Renal pelvis (tissue), 1 donor: ENCODE measurements at regions not wholly inside any gene's neighbourhood (a gene's known extent, or its start where the extent isn't known, plus 50 kb on each side); places are given as distances from the start of the nearest gene placed in this dataset.
A peak's percentile ranks its signal among the peaks of the same experiment; 100 is the strongest.
"Not testable (repeated sequence)": the region's sequence is repeated elsewhere in the genome, so short reads cannot be mapped to it uniquely, and the experiment has no call there.

Source experiments
- DNase-seq: peaks from one replicate; pipeline ENCODE4 v3.0.0-alpha.2; 2013

DNA sequence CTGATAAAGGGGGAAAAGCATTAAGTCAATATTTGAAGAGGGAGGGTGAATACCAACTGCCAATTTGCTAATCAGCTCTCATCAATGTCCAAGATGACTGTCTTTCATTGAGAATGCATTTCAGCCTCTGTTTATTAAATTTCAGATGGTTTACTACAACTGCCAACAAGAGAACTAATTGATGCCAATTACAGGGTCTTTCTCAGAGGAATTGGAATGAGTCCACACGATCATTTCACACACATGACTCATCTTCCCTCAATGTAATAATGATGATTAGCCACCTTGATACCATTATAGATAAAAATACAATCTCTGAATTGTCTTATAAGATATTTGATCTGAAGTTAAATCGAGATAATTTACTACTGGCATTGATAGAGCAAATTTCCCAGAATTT, 1274.4 kb downstream of the ROBO2 start:
- no peak for DNase-seq

DNA sequence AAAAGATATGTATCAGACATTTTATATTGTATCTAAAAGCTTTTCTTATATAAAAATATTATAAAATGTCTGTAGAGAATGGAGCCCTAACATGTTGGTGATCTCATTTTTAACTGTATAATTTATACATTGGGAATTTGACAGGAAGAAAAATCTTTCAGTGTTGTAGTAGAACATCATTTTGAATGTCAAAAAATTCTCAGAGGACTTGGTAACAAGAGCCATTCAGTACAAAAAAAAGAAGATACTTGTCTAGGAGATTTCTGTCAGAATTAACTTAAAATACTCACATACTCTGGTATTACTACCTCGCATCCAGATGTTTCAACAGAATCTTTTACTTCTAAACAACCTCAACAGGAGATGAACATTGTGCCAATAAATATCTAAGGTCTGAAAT, 1277.9 kb downstream of the ROBO2 start:
- DNase-seq: no peak

DNA sequence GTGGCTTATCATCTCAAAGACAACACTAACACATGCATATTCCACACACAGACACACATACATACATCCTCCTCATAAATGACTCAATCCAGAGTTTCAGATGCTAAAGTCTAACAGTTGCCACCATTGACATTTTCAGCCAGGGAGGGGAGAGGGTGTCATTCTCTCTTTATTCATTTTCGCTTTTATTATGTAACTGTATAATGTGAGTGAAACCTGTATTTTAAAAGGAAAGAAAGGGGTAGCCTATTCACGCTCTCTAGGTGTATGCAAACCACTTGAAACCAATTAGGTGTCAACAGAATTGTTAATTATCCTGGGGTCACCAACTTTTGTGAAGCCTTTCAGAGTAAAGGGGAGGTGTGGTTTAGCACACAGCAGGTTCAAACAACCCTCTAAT, 1282.9 kb downstream of the ROBO2 start:
- DNase-seq: no peak

DNA sequence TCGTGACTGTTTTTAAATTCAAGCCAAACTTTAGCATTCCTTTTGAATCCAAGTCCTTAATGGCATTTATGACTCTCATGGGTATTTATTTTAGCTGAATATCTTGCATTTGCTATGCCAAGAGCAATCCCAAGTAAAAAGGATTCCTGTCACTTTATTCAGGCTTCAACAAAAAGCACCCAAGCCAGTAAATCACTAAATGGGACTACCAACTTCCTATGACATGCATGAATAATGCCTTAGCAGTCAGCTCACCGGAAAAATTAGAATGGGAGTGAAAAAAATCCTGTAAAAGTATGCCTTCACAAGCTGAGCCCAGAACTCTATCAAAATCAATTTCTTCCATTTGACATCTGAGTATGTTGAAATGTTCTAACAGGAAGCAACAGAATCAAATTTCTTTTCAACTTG, 1297.9 kb downstream of the ROBO2 start:
- peak; percentile 7 for DNase-seq

DNA sequence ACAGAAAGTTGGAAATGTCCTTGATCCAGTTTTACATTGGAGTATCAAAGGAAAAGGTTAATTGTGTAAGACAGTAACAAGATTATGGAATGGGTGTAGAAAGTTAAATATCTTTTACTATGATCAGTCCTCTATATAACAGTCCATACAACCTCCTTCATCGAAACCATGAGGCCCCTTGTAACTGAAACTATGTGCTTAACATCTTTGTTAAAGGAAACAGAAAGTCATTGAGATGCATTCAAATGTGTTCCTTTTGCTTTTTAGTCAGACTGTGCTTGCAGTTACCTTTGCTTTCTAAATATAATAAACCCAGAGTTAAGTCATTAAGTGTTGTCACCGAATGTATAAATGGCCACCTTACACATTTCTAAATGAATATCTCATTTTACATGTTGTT, 1298.5 kb downstream of the ROBO2 start:
- no peak for DNase-seq

DNA sequence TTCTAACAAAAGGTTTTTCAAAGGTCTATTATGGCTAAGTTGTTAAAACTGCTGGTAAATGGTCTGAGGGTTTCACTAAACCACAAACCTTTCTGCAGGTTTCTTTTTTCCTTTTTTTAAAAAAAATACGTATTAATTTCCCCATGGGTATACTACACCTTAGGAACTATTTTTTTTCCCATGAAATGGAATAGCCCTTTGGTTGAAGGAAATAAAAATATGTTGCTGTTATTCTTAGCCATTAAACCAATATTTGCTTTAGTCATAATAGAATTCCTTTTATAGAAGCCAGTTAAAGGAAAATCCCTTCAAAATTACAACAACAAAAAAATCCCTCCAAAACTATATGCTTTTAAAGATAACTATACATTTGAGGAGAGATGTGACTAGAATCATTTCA, 1303.3 kb downstream of the ROBO2 start:
- DNase-seq: no peak

DNA sequence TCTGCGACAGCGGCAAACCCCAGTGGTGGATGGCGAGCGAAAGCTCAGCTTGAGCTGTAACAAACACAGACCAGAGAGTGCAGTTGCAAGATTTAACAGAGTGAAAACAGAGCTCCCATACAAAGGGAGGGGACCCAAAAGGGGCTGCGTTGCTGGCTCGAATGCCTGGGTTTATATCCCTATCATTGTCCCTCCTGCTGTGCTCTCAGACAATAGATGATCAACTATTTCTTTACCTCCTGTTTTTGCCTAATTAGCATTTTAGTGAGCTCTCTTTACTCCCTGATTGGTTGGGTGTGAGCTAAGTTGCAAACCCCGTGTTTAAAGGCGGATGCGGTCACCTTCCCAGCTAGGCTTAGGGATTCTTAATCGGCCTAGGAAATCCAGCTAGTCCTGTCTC, 1304.4 kb downstream of the ROBO2 start:
- DNase-seq: not testable (repeated sequence)

DNA sequence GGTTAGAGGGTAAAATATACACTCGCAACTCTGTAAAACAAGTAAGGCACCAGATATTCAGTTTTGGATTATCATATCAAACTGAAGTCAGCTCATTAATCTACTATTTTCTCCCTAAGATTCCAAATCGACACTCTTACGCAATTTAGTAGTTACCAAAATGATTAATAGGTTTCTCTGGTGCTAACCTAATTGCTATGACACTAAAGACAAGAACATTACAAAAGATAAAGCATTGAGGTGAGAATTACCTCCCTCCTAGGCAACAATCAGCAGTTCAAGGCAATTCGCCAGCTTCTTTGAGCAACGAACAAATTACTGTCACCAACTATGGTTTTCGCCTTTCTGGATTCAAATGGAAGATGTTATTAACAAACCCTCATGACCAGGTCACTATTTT, 1305.0 kb downstream of the ROBO2 start:
- no peak for DNase-seq

DNA sequence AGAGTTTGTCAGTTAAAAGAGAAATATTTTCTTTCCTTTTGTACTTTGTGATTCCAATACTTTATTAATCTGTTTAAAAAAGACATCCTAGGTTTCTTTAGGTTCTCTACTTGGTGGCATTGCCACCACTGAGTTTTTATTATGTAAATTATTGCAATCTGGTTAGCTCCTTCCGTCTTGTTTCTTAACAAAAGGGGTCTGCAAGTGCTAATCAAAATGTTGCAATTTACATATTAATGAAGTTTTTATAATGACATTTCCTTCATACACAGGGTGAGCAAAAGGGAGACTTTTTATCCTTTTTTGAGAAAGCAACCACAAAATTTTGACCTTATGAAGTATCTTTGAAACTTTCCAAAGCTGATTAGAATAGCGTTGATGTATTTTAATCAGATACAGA, 1307.3 kb downstream of the ROBO2 start:
- DNase-seq: no peak

DNA sequence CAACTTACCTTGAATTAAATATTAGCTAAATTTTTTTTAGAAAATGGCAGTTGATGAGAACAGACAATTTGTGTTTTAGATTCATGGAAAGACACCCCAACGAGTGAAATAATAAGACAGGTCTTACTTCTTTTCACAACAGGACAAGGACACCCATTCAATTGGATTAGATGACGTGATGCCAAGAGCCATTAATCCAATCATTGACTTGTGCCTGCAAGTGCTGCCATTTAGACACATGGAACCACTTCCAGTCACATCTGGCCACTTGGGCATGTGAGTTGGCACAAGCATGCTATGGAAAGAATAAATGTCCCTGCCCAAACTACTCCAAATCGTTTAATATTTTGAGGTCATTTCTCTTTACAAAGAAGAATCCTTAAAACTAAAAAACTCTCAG, 1308.8 kb downstream of the ROBO2 start:
- no peak for DNase-seq

DNA sequence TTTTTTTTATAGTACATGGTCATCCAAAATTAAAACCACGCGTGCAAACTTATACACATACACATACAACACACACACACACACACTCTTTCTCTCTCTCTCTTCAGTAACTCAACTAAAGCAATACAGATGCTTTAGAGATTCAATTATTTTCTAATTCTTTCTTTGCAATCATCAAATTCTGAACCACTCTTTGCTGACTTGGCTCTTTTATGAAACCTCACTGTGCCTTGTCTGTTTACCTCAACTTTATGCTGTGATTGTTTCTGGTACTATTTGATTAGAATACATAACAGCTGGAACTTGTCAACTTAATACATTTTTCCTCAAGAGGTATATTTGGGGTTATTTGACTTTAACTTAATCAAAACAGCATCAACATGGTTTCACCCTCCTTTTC, 1309.7 kb downstream of the ROBO2 start:
- no peak for DNase-seq

DNA sequence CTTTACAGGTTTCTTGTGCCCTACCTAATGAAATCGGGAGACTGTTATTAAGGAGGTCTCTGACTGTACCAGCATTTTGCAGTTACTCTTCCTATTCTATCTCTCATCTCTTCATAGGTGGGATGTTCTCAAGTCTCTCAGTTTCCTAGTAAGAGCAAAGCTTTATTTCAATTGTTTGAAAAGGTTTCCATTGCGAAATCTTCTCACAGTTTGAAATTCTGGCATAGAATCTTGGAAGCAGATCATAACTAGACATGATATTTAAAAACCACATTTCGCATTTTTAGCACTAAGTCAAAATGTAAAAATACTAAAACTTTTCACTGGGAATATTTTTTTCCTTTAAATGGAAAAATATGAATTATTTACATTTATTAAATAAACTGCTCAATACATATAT, 1311.4 kb downstream of the ROBO2 start:
- no peak for DNase-seq

DNA sequence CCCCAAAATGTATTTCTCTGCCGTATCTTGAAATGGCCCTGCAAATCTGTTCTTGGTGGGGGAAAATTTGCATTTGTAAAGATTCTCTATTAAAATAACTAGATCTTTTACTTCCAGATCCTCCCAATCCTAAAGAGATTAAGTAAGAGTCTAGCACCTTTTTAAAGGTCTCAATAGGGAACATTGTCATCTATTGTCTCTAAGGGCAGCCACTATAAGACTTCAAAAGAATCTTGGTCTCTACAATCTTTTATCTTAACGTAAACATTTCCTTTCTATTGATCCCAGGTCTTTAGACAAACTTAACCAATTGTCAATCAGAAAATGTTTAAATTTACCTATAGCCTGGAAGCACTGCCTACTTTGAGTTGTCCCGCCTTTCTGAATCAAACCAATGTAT, 1313.3 kb downstream of the ROBO2 start:
- DNase-seq: no peak

DNA sequence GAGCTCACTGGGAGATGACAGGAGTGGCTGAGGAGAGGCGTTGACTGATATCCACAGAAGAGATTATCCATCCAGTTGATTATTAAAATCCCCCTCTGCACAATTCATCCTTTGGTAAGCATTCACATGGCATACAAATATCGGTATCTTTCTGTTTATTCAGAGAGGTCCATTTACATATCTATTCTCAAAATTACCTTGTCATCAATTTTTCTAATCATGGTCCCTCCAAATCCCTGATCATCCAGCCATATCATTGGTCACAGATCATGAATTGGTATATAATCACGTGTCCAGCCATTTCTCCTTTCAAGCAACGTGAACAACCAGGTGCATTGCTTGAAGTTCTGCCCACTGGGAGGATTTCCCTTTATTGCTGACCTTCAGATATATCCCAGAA, 1321.0 kb downstream of the ROBO2 start:
- DNase-seq: no peak

DNA sequence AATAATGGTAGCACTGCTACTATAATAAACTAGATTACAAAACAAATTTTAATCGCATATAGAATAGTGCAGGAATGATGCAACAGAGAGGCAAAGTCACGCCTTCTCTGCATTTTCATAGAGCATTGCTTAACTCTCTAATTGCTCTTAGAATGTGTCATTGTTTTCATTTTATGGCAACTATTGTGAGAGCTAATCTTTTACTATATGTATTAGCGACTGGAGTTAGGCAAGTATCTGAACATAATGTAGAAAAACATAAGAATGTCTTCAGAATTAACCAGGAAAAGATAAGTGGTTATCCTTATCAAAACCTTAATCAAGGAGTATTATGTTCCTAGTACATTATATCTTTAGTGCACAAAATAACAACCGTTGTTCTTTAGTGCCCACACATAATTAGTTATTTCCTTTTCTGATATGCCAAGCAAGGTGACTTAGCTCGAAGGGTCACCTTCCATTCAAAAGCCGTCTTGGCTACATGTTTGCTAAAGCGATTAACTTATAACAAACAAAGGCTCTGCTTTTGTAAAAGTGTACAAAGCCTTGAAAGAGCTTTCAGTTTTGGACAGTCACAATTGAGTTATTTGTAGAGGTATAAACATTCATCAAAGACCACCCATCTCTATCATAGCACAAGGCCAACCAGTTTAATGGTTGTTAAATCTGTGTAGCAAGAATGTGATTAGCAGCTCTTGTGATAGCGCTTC, 1328.9 kb downstream of the ROBO2 start:
- DNase-seq: peak; percentile 4

DNA sequence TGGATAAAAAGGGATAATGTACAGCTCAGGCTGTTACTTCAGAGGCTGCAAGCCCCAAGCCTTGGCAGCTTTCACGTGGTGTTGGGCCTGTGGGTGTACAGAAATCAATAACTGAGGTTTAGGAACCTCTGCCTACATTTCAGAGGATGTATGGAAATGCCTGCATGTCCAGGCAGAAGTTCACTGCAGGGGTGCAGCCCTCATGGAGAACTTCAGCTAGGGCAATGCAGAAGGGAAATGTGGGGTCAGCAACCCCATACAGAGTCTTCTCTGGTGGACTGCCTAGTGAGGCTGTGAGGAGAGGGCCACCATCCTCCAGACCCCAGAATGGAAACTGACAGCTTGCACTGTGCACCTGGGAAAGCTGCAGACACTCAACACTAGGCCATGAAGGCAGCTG, 1350.3 kb downstream of the ROBO2 start:
- no peak for DNase-seq

DNA sequence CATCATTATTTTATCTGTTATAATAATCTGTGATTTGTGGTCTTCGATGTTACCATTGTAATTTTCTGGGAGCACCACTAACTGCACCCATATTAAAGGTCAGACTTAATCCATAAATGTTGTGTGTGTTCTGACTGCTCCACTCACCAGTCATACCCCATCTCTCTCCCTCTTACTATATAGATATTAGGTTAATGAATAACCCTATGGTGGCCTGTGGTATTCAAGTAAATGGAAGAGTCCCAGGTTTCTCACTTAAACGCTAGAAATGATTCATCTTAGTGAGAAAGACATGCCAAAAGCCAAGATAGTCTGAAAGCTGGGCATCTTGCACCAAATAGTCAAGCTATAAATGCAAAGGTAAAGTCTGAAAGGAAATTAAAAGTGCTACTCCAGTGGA, 1358.5 kb downstream of the ROBO2 start:
- no peak for DNase-seq

DNA sequence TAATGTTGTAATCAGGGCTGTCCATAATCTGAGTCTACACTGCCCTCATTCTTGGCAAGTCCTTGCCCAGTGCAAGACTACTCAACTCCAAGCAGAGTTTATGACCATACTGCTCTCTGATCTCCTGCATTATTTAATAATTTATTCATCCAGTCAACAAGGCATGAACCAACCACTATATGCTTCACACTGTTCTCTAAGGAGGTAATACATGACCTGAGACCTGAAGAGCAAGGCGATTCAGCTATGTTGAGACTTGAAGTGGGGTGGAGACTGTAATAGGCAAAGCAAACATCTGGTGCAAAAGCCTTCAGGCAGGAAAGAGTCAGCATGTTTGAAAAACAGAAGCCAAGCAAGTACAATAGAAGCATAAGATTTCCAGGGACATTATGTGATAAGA, 1362.8 kb downstream of the ROBO2 start:
- DNase-seq: no peak

DNA sequence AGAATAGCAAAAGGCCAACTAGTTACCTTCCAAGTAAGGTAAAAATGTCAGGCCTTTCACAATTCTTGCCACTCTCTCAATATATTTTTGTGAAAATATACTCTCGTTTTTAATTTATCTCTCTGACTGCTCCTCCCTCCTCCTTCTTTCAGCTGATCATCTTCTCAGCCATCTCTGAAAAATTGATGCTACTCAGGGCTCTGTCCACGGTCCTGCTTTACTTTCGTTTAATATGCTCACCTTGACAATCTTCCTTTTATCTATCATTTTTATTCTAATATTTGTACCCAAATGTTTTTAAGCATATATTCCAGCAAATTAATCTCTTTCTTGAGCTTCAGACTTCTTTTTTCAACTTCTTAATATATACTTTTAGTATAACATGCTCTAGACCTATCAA, 1362.1 kb downstream of the ROBO1 start:
- no peak for DNase-seq

DNA sequence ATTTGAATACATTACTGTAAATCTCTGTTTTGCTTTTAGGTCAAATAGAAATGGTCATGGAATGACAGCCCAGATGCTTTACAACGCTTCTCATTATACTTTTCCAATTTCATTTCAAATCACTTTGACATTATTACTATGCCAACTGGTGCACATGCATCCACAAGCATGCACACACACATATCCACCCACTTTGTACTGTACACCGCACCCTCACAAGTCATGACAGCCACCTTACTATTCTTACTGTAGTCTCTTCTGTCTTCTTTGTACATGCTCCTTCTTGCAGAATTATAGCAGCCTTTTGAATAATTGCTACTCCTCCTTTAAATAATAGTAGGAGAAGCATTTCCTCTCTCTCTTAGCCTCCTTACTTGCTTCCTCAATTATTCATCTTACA, 1361.4 kb downstream of the ROBO1 start:
- DNase-seq: no peak

DNA sequence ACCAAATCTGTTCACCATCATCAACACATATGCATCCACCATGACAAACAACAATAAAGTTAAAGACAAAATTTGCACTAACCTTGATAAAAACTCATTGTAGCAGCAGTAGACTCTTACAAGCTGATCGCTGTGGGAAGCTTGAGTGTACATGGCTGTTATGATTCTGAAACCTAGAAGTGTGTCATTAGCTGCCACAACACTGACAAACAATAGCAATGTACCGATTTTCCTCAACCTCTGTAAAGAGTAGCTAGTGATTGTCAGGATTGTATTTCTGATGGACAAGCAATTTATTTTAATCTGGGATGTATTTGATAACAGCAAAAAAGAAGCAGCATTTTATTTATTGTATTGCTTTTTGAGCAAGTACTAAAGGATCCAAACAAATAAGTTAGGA, 1357.7 kb downstream of the ROBO1 start:
- no peak for DNase-seq

DNA sequence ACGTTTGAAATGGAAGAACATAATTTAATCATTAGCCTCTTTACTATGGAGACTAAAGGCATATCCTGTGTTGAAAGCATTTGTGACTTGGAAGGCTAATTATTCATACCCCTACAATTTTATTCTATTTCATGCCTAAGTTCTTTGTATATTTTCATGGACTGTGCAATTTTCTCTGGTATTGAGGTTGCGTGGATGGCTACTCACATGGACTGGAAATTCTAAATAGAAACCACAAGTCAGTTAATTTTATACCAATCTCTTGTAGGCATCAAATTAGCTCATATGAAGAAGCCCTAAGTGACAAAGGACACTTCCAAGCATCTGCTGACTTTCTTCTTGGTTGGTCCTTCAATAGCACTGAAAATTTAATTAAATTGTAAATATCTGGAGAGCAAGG, 1353.5 kb downstream of the ROBO1 start:
- no peak for DNase-seq

DNA sequence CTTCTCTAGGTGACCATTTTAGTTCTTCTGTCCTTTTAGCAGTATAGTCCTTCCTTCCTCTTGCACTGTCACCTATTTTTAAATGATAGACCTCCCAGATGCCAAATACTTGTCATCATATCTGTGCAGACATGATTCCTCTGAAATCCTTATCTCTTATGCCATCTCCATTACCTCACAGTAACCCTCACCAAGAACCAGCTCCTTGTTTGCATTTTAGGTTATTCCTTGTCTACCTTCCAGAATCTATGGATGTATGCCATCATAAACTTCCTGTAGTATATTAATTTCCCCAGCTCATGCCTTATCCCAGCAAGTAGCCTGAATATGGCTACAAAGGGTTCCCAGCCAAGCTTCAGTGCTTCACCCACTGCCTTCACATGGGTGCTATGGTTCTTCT, 1347.2 kb downstream of the ROBO1 start:
- no peak for DNase-seq

DNA sequence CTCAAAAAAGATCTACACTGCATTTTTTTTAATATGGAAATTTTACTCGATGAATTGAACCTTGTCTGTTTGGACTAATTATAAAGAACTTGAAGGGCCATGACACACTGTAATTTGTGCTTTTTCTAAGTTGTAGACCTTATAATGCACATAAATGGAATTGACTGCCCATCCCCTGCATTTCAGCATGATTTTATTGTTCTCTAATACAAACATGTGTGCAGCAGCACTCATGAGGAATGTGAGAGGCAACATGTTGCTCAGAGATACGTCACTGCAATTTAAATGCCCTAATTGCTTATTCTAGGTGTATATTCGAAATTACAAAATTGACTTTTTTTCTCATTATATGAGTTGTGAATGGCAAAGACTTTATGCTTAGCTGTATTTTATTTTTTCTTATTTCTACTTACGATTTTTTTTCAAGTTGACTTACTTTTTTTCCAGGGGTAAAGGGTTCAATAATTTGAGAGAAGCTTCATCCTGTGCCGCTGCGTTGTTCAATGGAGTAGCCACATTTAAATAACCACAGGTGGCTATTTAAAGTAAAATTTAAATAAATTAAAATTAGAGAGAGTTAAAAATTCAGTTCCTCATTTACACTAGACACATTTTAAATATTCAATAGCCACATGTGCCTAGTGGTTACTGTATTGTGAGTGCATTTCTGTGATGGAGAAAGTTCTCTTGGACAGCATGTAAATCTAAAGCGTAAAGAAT, 1346.4 kb downstream of the ROBO1 start:
- DNase-seq: no peak
